CD14-positive monocyte (primary cell): ENCODE measurements at regions not wholly inside any gene's neighbourhood (a gene's known extent, or its start where the extent isn't known, plus 50 kb on each side); places are given as distances from the start of the nearest gene placed in this dataset.

Experiments
- DNase-seq, 3 donors: peaks; one replicate each; pipeline ENCODE4 v3.0.0-alpha.2; 2011 to 2022
- H2AFZ ChIP-seq: 2 replicates; pipeline ENCODE4 v1.6.0; 2012; ENCODE audit warnings: mild to moderate bottlenecking, low read depth, low read length, inconsistent platforms; ENCODE audit not compliant: insufficient read depth, poor library complexity, severe bottlenecking
- H3K27ac ChIP-seq, 2 donors: 1 replicate in 1 of 2; 2 replicates in 1 of 2; pipeline ENCODE4 v1.5.1; 2012 to 2013; ENCODE audit warnings: low read length in 2 of 2, control low read depth in 1 of 2, inconsistent platforms in 1 of 2, low read depth in 1 of 2, mild to moderate bottlenecking in 1 of 2
- H3K27me3 ChIP-seq, 2 donors: one replicate each; pipeline versions ENCODE4 v1.6.0 to v1.6.1; 2011 to 2013; ENCODE audit warnings: low read length in 2 of 2; ENCODE audit not compliant: control insufficient read depth in 2 of 2, insufficient read depth in 2 of 2
- H3K36me3 ChIP-seq, 2 donors: replicated peaks in 1 of 2; 1 replicate in 1 of 2; 2 replicates in 1 of 2; pipeline versions ENCODE4 v1.5.1 to v1.6.1; 2012 to 2013; ENCODE audit warnings: low read length in 2 of 2, control low read depth in 1 of 2, inconsistent platforms in 1 of 2, mild to moderate bottlenecking in 1 of 2; ENCODE audit not compliant: insufficient read depth in 2 of 2, control insufficient read depth in 1 of 2
- H3K4me1 ChIP-seq, 2 donors: 1 replicate in 1 of 2; 2 replicates in 1 of 2; pipeline versions ENCODE4 v1.5.1 to v1.6.1; 2012 to 2013; ENCODE audit warnings: low read length in 2 of 2, control low read depth in 1 of 2, inconsistent platforms in 1 of 2, mild to moderate bottlenecking in 1 of 2, moderate library complexity in 1 of 2; ENCODE audit not compliant: insufficient read depth in 2 of 2, control insufficient read depth in 1 of 2
- H3K4me2 ChIP-seq: replicated peaks from 2 replicates; pipeline ENCODE3; 2012; ENCODE audit warnings: low read length, moderate library complexity, mild to moderate bottlenecking; ENCODE audit not compliant: poor library complexity, severe bottlenecking; ENCODE audit errors: extremely low read depth
- H3K4me3 ChIP-seq, 3 experiments: fragments of 200-600 bp in 1 of 3; sonication (generic) in 1 of 3; replicated peaks in 1 of 3; 1 replicate in 2 of 3; 2 replicates in 1 of 3; pipeline ENCODE4 v1.5.1; 2011 to 2013; ENCODE audit warnings: low read length in 3 of 3, mild to moderate bottlenecking in 3 of 3, control low read depth in 2 of 3, low read depth in 2 of 3, inconsistent platforms in 1 of 3, moderate library complexity in 1 of 3
- H3K79me2 ChIP-seq: 2 replicates; pipeline ENCODE4 v1.6.0; 2012; ENCODE audit warnings: mild to moderate bottlenecking, control low read depth, inconsistent platforms, low read length, moderate library complexity; ENCODE audit not compliant: insufficient read depth
- H3K9ac ChIP-seq: 2 replicates; pipeline ENCODE4 v1.6.0; 2017; ENCODE audit warnings: low read length, mild to moderate bottlenecking; ENCODE audit not compliant: insufficient read depth, poor library complexity, severe bottlenecking
- H3K9me3 ChIP-seq, 2 donors: replicated peaks in 1 of 2; 1 replicate in 1 of 2; 2 replicates in 1 of 2; pipeline versions ENCODE4 v1.5.1 to v1.6.1; 2012 to 2013; ENCODE audit warnings: low read length in 2 of 2, control low read depth in 1 of 2; ENCODE audit not compliant: control insufficient read depth in 1 of 2, insufficient read depth in 1 of 2
- H4K20me1 ChIP-seq: 2 replicates; pipeline ENCODE4 v1.6.0; 2012; ENCODE audit warnings: mild to moderate bottlenecking, low read length, control low read depth, moderate library complexity; ENCODE audit not compliant: insufficient read depth
- H3K27ac Mint-ChIP-seq, 7 donors: one replicate each; pipeline ENCODE4 v1.8.0; 2020; ENCODE audit warnings: mild to moderate bottlenecking in 7 of 7, mixed read lengths in 7 of 7, moderate library complexity in 6 of 7, inconsistent platforms in 2 of 7
- H3K27me3 Mint-ChIP-seq, 3 donors: one replicate each; pipeline ENCODE4 v1.8.0; 2021 to 2022; ENCODE audit warnings: low read depth in 3 of 3, mild to moderate bottlenecking in 3 of 3, mixed read lengths in 3 of 3, moderate library complexity in 3 of 3, inconsistent platforms in 1 of 3
- H3K36me3 Mint-ChIP-seq, 2 donors: one replicate each; pipeline ENCODE4 v1.8.0; 2020; ENCODE audit warnings: mixed read lengths in 2 of 2, inconsistent platforms in 1 of 2, mild to moderate bottlenecking in 1 of 2
- H3K4me1 Mint-ChIP-seq: one replicate; pipeline ENCODE4 v1.8.0; 2020; ENCODE audit warnings: mild to moderate bottlenecking, mixed read lengths
- H3K4me3 Mint-ChIP-seq, 2 donors: one replicate each; pipeline ENCODE4 v1.8.0; 2020; ENCODE audit warnings: mild to moderate bottlenecking in 2 of 2, mixed read lengths in 2 of 2, moderate library complexity in 1 of 2
- H3K9me3 Mint-ChIP-seq, 7 donors: one replicate each; pipeline ENCODE4 v1.8.0; 2020 to 2022; ENCODE audit warnings: mixed read lengths in 7 of 7, mild to moderate bottlenecking in 6 of 7, moderate library complexity in 6 of 7, inconsistent platforms in 2 of 7
- CTCF ChIP-seq: fragments of 200-600 bp; IDR thresholded peaks from one replicate; pipeline ENCODE4 v1.8.0; 2022; ENCODE audit warnings: antibody characterized with exemption, mild to moderate bottlenecking
- WGBS: methylation state at CpG from one replicate; pipeline ENCODE4 v1.1.5; 2013; ENCODE audit warnings: missing lambda C conversion rate; ENCODE audit not compliant: insufficient coverage; 5-methylcytosine and 5-hydroxymethylcytosine counted together
- intact Hi-C, 2 donors: fragments of 100-400 bp; cut with micrococcal nuclease; formaldehyde crosslinking; loops; one replicate each; pipeline versions ENCODE4 v1.15.0 to v1.15.1; 2023

- Histone ChIP-seq H3K9ac (no peak overlapping the region), H3K36me3 (no peaks in the 10 kb centered on the region), H3K9me3 (no peaks in the 10 kb centered on the region), H3K4me3 (no peak overlapping the region), H3K27me3 (peaks cover 0 to 8% of the 10 kb centered on the region in 2 donors), H2AFZ (no peak overlapping the region), H3K27ac (no peak overlapping the region), H3K4me1 (no peaks in the 10 kb centered on the region), H3K4me2 (no peak overlapping the region), H4K20me1 (no peaks in the 10 kb centered on the region), H3K79me2 (no peaks in the 10 kb centered on the region)
- no peaks in the 10 kb centered on the region for H3K4me1 Mint-ChIP-seq
- DNase-seq = no peak
- peaks cover 0 to 6% (median 2%) of the 10 kb centered on the region in 7 donors for H3K9me3 Mint-ChIP-seq
- peaks cover 0 to 6% (median 0%) of the 10 kb centered on the region in 3 donors for H3K27me3 Mint-ChIP-seq
- no peak overlapping the region for H3K4me3 Mint-ChIP-seq
- H3K36me3 Mint-ChIP-seq = no peaks in the 10 kb centered on the region
- WGBS = no CpG with 5 or more reads among the region's 3 CpGs
- TF ChIP-seq CTCF = no peak
- intact Hi-C loops = no loop called here
- no peak overlapping the region for H3K27ac Mint-ChIP-seq
Observed at GRCh38 chrX:131595120-131595519, 51.2 kb downstream of the OR13H1 start.

- no peaks in the 10 kb centered on the region for H3K9me3 ChIP-seq
- no peaks in the 10 kb centered on the region for H3K36me3 ChIP-seq
- no peak for TF ChIP-seq CTCF
- no peak overlapping the region for H2AFZ ChIP-seq
- Mint-ChIP-seq H3K27me3 (peaks cover 0 to 2% (median 2%) of the 10 kb centered on the region in 3 donors), H3K4me1 (no peaks in the 10 kb centered on the region), H3K4me3 (no peak overlapping the region), H3K36me3 (no peaks in the 10 kb centered on the region), H3K9me3 (peaks cover 0 to 6% (median 0%) of the 10 kb centered on the region in 7 donors), H3K27ac (no peak overlapping the region)
- H3K4me1 ChIP-seq = no peaks in the 10 kb centered on the region
- H3K4me2 ChIP-seq = no peak overlapping the region
- H3K9ac ChIP-seq = no peak overlapping the region
- peaks cover 0 to 17% of the 10 kb centered on the region in 2 donors for H3K27me3 ChIP-seq
- no peaks in the 10 kb centered on the region for H4K20me1 ChIP-seq
- H3K79me2 ChIP-seq = no peaks in the 10 kb centered on the region
- intact Hi-C loops = no loop called here
- WGBS = 71% methylated on average over 1 of the region's 2 CpGs
- no peak overlapping the region for H3K27ac ChIP-seq
- DNase-seq = no peak
- no peak overlapping the region for H3K4me3 ChIP-seq
Observed at GRCh38 chrX:131607792-131608369, 64.0 kb downstream of the OR13H1 start.
